HG03520 (cell line): ENCODE measurements at regions not wholly inside any gene's neighbourhood (a gene's known extent, or its start where the extent isn't known, plus 50 kb on each side); places are given as distances from the start of the nearest gene placed in this dataset.
A peak's percentile ranks its signal among the peaks of the same experiment; 100 is the strongest.
"Not testable (repeated sequence)": the region's sequence is repeated elsewhere in the genome, so short reads cannot be mapped to it uniquely, and the experiment has no call there.

Experiments
- ATAC-seq: cut with Tn5 transposase; IDR thresholded peaks from one replicate; pipeline ENCODE4 v1.9.1; 2021; ENCODE audit warnings: mild to moderate bottlenecking, moderate library complexity; ENCODE audit not compliant: unreplicated experiment

DNA sequence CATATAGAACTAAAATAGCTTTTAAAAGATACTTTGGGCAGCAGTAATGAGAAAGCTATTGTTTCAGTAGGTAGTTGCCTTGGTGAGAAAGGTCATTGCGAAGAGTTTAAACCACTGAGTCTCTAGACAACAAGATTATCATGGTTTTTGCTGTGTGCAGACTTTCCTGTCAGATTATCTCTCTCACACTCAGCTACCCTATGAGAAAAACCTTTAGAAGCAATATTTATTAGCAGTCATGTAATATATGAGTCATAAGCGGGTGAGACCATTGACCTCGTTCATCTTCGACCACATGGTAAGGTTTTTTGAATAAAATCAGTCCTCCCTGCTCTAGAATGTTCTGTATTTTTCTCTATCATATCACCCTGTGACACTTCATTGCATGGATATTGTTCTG, 59.9 kb downstream of the GPR65 start:
- no peak for ATAC-seq

DNA sequence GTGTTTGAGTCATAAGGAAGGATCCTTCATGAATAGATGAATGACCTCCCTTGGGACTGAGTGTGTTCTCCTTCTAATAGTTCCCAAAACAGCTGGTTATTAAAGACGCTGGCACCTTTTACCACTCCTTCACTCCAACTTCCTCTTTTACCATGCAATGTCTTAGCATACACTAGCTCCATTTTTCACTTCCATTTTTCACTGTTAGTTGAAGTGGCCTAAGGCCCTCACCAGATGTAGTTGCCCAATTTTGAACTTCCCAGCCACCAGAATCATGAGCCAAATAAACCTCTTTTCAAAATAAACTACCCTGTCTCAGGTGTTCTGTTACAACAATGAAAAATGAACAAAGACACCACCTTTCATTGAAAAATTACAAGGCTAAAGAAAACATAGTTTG, 64.7 kb downstream of the GPR65 start:
- ATAC-seq: no peak

- no peak for ATAC-seq
Observed at GRCh38 chr14:88075269-88075981, 70.5 kb downstream of the GPR65 start.

DNA sequence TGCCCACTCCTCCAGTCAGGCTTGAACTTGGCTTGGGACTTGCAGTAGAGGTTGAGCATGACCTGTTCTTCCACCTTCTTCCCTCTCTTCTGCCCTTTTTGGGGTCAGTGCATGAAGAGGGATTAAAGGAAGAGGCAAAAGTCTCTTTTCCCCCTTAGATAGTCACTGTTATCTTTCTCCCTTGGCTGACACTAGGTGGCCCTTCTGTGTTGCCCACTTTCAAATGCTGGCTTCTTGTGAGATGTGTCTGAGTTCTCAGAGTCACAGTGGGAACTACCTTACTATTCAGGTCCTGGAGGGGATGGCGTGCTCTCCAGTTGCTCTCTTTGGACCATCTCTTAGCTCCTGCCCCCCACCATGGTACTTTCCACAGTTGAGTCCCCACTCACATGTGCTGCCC, 73.6 kb downstream of the GPR65 start:
- no peak for ATAC-seq

DNA sequence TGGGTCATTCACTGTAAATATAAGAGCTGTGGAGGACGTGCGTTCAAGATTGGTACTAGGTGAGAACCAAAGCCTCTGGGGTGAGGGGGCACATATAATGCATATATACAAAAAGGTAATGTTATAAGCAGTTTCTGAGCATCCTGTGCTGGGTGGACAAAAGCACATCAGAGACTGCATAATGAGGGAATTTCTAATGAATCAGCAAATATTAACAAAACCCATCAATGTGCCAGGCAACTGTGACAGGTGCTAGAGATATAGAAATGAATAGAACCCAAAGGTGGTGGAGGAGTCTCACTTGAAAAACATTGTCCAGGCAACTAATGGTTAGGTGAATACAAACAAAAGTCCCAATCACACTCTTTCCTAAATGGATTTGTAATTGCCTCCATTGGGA, 74.7 kb downstream of the GPR65 start:
- no peak for ATAC-seq

DNA sequence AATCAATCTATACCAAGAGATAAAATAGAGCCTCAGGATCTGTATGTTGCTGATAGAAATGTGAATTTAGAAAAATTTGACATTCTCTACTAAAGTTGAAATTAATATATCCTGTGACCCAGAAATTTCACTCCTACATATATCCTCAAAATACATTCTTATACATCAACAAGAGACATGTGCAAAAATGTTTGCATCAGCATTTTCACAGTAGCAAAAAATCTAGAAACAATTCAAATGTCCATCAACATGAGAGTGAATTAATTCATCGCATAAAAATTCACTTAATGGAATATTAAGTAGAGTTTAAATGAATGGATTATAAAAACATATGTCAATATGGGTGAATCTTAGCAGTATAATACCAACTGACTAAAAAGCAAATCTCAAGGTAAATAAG, 80.8 kb downstream of the GPR65 start:
- no peak for ATAC-seq

- no peak for ATAC-seq
Observed at GRCh38 chr14:88089445-88089844, 84.5 kb downstream of the GPR65 start.

DNA sequence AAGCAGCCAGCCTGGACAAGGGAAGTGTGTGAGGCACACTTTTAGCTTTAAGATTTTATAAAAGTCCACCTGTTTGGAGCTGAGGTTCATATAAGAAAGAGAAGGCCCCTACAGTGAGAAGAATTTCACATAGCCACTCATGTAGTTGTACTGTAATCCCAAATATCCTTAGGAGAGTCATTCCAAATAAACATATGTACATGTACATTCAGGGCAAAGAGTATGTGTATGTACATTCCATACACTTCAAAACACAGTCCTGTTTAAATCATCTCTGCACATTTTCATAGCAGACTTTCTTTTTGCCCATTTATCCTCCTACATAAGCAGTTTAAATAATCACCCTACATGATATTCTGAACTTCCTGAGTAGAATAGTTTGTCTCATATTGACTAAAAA, 87.6 kb downstream of the GPR65 start:
- ATAC-seq: no peak

GRCh38 chr14:88095791-88096190, 90.9 kb downstream of the GPR65 start:
- ATAC-seq: no peak

GRCh38 chr14:88098163-88098562, 93.2 kb downstream of the GPR65 start:
- ATAC-seq: no peak

GRCh38 chr14:88104710-88105109, 99.8 kb downstream of the GPR65 start:
- no peak for ATAC-seq

DNA sequence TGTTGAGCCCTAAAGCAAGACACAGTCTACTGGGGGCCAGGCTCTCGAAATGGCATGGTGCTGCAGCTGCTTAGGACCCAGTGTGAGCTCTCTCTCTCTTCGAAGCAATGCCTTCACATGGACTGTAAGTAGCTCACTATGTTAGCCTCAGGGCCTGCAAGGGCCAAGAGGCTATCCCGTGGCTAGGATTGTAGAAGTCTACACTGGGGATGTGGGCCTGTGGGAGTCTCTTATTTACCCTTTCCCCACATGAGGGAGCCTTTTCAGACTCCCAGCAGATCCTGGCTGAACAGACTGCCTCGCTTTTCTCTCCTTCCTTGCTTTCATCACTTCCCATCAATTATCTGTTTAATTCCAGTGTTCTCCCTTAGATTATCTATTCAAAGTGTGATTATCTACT, 101.4 kb downstream of the GPR65 start:
- ATAC-seq: no peak

- not testable (repeated sequence) for ATAC-seq
Observed at GRCh38 chr14:88127669-88128068, 122.7 kb downstream of the GPR65 start.

- ATAC-seq: no peak
Observed at GRCh38 chr14:88128816-88129215, 123.9 kb downstream of the GPR65 start.

- ATAC-seq: peak; percentile 56
Observed at GRCh38 chr14:88129306-88130056, 124.5 kb downstream of the GPR65 start.

DNA sequence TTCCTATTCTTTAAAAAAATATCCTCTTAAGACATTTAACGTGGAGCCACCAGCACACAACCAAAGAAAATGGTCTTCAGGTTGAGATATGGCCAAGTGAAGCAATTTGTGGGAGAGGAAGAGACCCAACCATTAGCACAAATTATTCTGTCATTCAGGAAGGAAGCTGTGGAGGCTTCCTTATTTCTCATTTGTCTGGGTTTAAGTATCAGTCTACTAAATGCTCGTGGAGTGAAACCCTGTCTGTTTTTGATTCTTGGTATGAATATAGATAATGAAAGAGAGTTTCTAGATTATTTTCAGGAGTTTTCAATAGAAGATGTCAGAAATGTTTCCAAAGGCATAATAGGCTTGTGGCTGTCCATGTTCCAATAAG, 125.1 kb downstream of the GPR65 start:
- ATAC-seq: no peak
